ENCODE measurements at regions not wholly inside any gene's neighbourhood (a gene's known extent, or its start where the extent isn't known, plus 50 kb on each side); places are given as distances from the start of the nearest gene placed in this dataset.

- TF ChIP-seq CTCF (IDR thresholded peaks at IDR 0.05) (no peak), POLR2A (IDR thresholded peaks at IDR 0.05) (no peak)
These were observed 292.0 kb downstream of the FGFR2 start for GRCh38 chr10:121306159-121306673.
